GM18870 (cell line): ENCODE measurements at regions not wholly inside any gene's neighbourhood (a gene's known extent, or its start where the extent isn't known, plus 50 kb on each side); places are given as distances from the start of the nearest gene placed in this dataset.

Experiments
- ATAC-seq: cut with Tn5 transposase; IDR thresholded peaks from one replicate; pipeline ENCODE4 v1.9.1; 2021; ENCODE audit warnings: moderate library complexity; ENCODE audit not compliant: unreplicated experiment

- ATAC-seq = no peak
Measured at GRCh38 chr3:21142949-21143348, 608.1 kb downstream of the ZNF385D start.

- ATAC-seq = no peak
Measured at GRCh38 chr3:21142031-21142430, 609.0 kb downstream of the ZNF385D start.

GRCh38 chr3:21140785-21141184, 610.2 kb downstream of the ZNF385D start:
- no peak for ATAC-seq

GRCh38 chr3:21138085-21138484, 612.9 kb downstream of the ZNF385D start:
- no peak for ATAC-seq

GRCh38 chr3:21132896-21133295, 618.1 kb downstream of the ZNF385D start:
- no peak for ATAC-seq

GRCh38 chr3:21120826-21121225, 630.2 kb downstream of the ZNF385D start:
- no peak for ATAC-seq

- ATAC-seq = no peak
Measured at GRCh38 chr3:21117370-21117769, 633.6 kb downstream of the ZNF385D start.

GRCh38 chr3:21109056-21109455, 642.0 kb downstream of the ZNF385D start:
- ATAC-seq = no peak

GRCh38 chr3:21105784-21106183, 645.2 kb downstream of the ZNF385D start:
- ATAC-seq = no peak

- no peak for ATAC-seq
Measured at GRCh38 chr3:21100656-21101359, 650.2 kb downstream of the ZNF385D start.

- ATAC-seq = no peak
Measured at GRCh38 chr3:21094686-21095085, 656.3 kb downstream of the ZNF385D start.

- no peak for ATAC-seq
Measured at GRCh38 chr3:21073561-21073960, 677.4 kb downstream of the ZNF385D start.

- no peak for ATAC-seq
Measured at GRCh38 chr3:21067031-21067813, 683.8 kb downstream of the ZNF385D start.

GRCh38 chr3:21062831-21063294, 688.1 kb downstream of the ZNF385D start:
- ATAC-seq = no peak

- ATAC-seq = no peak
Measured at GRCh38 chr3:21059404-21059803, 691.6 kb downstream of the ZNF385D start.

- no peak for ATAC-seq
Measured at GRCh38 chr3:21056293-21056692, 694.7 kb downstream of the ZNF385D start.

- ATAC-seq = no peak
Measured at GRCh38 chr3:21055015-21055414, 696.0 kb downstream of the ZNF385D start.

GRCh38 chr3:21054064-21054463, 696.9 kb downstream of the ZNF385D start:
- no peak for ATAC-seq

GRCh38 chr3:21049334-21050062, 701.5 kb downstream of the ZNF385D start:
- no peak for ATAC-seq

GRCh38 chr3:21043139-21043538, 707.9 kb downstream of the ZNF385D start:
- ATAC-seq = no peak

GRCh38 chr3:21042184-21042583, 708.8 kb downstream of the ZNF385D start:
- ATAC-seq = no peak

- ATAC-seq = no peak
Measured at GRCh38 chr3:21041621-21042020, 709.4 kb downstream of the ZNF385D start.
